Epithelial cell of proximal tubule (primary cell): ENCODE measurements at regions not wholly inside any gene's neighbourhood (a gene's known extent, or its start where the extent isn't known, plus 50 kb on each side); places are given as distances from the start of the nearest gene placed in this dataset.

Experiments used
- DNase-seq: peaks from one replicate; pipeline ENCODE4 v3.0.0-alpha.2; 2011; ENCODE audit warnings: low read depth
- H3K4me3 ChIP-seq: 2 replicates; pipeline ENCODE4 v1.5.1; 2011; ENCODE audit warnings: low read depth, mild to moderate bottlenecking, low read length
- CTCF ChIP-seq: conservative IDR thresholded peaks from 2 replicates; pipeline ENCODE4 v1.5.1; 2012; ENCODE audit warnings: low read depth, mild to moderate bottlenecking, low read length

- no peak for DNase-seq
- no peak for TF ChIP-seq CTCF
- H3K4me3 ChIP-seq: no peak overlapping the region
These were observed 585.5 kb downstream of the ISL1 start for GRCh38 chr5:51968756-51969155.

- H3K4me3 ChIP-seq: no peak overlapping the region
- no peak for DNase-seq
- no peak for TF ChIP-seq CTCF
These were observed 591.6 kb downstream of the ISL1 start for GRCh38 chr5:51974834-51975233.

- no peak for TF ChIP-seq CTCF
- DNase-seq: no peak
- no peak overlapping the region for H3K4me3 ChIP-seq
These were observed 593.8 kb downstream of the ISL1 start for GRCh38 chr5:51977014-51977413.

- no peak for DNase-seq
- no peak overlapping the region for H3K4me3 ChIP-seq
- no peak for TF ChIP-seq CTCF
These were observed 599.9 kb downstream of the ISL1 start for GRCh38 chr5:51983161-51983560.

GRCh38 chr5:51986733-51987132 is 603.5 kb downstream of the ISL1 start:
- no peak for DNase-seq
- no peak for TF ChIP-seq CTCF
- H3K4me3 ChIP-seq: no peak overlapping the region

- no peak for DNase-seq
- no peak for TF ChIP-seq CTCF
- no peak overlapping the region for H3K4me3 ChIP-seq
These were observed 604.0 kb downstream of the ISL1 start for GRCh38 chr5:51987239-51987638.

GRCh38 chr5:51987669-51988209 is 604.5 kb downstream of the ISL1 start:
- DNase-seq: no peak

More at GRCh38 chr5:51987669-51988209, 604.5 kb downstream of the ISL1 start:
- H3K4me3 ChIP-seq: no peak overlapping the region
- no peak for TF ChIP-seq CTCF
